22Rv1 (cell line): ENCODE measurements at regions not wholly inside any gene's neighbourhood (a gene's known extent, or its start where the extent isn't known, plus 50 kb on each side); places are given as distances from the start of the nearest gene placed in this dataset.

ENCODE experiments used
- H3K27ac ChIP-seq: fragments of 450-650 bp; 2 replicates; pipeline ENCODE4 v1.5.1; 2017
- CTCF ChIP-seq: fragments of 450-650 bp; IDR thresholded peaks from 2 replicates; pipeline ENCODE4 v1.5.1; 2017; ENCODE audit warnings: mild to moderate bottlenecking
- ZFX ChIP-seq: fragments of 450-650 bp; IDR thresholded peaks from 2 replicates; pipeline ENCODE4 v1.6.1; 2017; ENCODE audit warnings: antibody characterized with exemption, borderline replicate concordance

- TF ChIP-seq ZFX = no peak
- no peak for TF ChIP-seq CTCF
- no peak overlapping the region for H3K27ac ChIP-seq
Observed at GRCh38 chr1:29953961-29954360, 717.6 kb downstream of the PTPRU start.

- no peak overlapping the region for H3K27ac ChIP-seq
- TF ChIP-seq ZFX (no peak), CTCF (no peak)
Observed at GRCh38 chr1:29949676-29950075, 713.4 kb downstream of the PTPRU start.

GRCh38 chr1:29948581-29948980 is 712.3 kb downstream of the PTPRU start:
- no peak for TF ChIP-seq ZFX
- TF ChIP-seq CTCF = no peak
- no peak overlapping the region for H3K27ac ChIP-seq

- H3K27ac ChIP-seq = no peak overlapping the region
- TF ChIP-seq ZFX (no peak), CTCF (no peak)
Observed at GRCh38 chr1:29946057-29946456, 709.7 kb downstream of the PTPRU start.

GRCh38 chr1:29945426-29945825 is 709.1 kb downstream of the PTPRU start:
- no peak overlapping the region for H3K27ac ChIP-seq
- TF ChIP-seq ZFX = no peak

GRCh38 chr1:29944253-29944905 is 708.1 kb downstream of the PTPRU start:
- TF ChIP-seq CTCF (no peak), ZFX (no peak)
- H3K27ac ChIP-seq = no peak overlapping the region

GRCh38 chr1:29943034-29943433 is 706.7 kb downstream of the PTPRU start:
- no peak for TF ChIP-seq CTCF
- no peak for TF ChIP-seq ZFX
- no peak overlapping the region for H3K27ac ChIP-seq

GRCh38 chr1:29939079-29939478 is 702.8 kb downstream of the PTPRU start:
- TF ChIP-seq ZFX (no peak), CTCF (no peak)
- H3K27ac ChIP-seq = no peak overlapping the region
